Inferior parietal cortex (tissue), 1 donor: ENCODE measurements at regions not wholly inside any gene's neighbourhood (a gene's known extent, or its start where the extent isn't known, plus 50 kb on each side); places are given as distances from the start of the nearest gene placed in this dataset.

Source experiments
- DNase-seq: peaks from one replicate; pipeline ENCODE4 v3.0.0-alpha.2; 2016; ENCODE audit errors: extremely low spot score

DNA sequence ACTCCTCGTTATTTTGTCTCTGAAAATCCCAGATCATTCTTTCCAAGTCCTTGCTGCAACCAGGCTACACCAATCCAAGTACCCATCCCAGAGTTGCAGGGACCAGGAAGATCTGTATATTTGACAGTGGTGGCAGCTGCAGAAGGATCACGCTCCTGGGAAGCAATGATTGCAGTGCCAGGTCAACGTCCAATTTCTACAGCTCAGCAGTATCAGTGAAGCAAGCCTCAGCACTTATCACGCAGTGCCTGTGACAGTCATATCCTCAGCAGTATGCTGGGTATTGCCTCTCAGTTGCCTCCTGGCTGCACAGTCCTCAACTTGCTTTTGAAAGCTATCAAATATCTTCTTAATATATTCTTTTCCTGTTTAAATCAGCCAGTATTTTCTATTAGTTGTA, 66.7 kb downstream of the BARHL2 start:
- DNase-seq: no peak

DNA sequence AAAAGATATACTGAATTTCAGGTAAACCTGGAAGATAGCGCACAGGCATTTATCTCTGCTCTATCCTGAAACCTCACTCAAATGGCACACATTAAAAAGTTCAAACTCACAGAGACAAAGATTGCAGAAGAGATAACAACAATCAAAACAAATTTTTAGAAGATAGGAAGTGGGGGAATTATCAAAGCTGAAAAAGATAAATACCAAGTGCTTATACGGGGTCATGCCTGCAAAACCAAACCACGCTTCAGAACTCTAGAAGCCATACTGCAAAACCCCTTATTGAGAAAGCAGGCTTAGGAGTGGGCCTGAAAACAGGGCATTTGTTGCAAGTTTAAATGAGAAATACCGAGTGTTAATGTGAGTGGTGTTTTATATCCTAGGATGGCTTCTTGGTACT, 76.8 kb downstream of the BARHL2 start:
- DNase-seq: no peak

DNA sequence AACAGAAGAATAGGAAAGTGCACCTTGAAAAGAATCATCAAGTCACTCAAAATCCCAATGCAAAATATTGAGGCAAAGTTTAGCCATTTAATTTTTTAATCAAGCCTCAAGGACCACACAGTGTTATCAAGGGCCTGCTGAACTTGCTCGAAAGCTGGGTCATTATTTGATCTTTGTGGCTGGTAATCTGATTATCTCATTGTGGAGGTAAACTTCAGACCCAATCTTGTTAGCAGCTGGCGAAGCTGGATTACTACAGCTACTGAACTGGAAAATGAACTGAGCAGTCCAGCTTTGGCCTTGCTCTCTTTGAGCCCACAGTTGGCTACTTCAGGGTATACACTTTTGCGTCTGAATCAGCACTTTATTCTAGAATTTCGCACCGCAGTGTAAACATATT, 94.4 kb downstream of the BARHL2 start:
- DNase-seq: no peak

DNA sequence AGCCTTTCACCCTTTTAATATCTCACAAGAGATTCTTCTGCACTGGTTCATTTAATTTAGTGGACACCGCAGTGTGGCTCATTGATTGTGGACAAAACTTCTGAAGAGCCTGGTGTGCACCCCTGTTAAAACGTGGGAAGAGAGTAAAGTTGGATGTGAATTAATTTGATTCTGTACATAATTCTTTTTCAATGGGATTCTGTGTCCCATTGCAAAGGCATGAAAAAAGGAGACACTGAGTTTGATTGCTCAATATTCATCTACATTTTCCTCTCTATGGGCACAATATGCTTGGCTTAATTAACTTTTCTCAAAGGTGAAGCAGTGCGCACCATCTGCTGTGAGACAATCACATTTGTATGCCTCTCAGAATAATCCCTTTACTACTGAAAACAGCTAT, 95.1 kb downstream of the BARHL2 start:
- DNase-seq: no peak

DNA sequence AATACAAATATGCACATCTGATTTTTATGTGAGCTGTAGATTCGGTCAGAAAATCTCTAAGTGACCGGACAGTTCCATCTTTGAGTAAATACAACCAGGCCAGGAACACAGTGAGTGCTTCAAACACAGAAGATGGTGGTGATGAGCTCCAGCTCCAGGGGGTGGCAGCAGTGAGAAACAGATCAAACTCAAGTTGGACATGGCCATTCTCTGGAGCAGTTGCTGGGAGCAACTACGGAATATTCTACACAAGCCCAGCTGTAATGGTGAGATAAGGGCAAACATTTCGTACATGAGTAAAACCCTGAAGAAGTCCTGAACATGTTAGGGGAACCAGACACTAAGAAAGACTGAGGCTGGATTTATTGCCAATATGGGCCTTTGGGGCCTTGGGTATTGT, 100.7 kb downstream of the BARHL2 start:
- DNase-seq: no peak

DNA sequence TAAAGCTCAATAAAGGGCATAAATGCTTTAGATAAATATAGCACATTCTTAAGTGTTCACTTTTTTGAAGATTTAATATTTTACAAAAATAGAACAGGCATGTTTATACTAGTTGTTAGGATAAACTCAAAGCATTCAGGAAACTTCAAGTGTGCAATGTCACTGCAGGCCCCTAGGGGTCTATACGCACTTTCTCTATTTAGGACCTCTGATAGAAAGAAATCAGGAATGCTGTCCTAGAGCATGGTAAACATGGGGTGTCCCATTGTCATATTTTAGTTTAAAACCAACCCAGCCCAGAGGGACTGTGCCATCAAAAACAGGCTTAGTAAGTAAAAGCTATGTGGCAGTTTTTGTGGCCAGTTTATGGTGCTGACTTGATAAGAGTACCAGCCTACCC, 102.2 kb downstream of the BARHL2 start:
- DNase-seq: no peak

DNA sequence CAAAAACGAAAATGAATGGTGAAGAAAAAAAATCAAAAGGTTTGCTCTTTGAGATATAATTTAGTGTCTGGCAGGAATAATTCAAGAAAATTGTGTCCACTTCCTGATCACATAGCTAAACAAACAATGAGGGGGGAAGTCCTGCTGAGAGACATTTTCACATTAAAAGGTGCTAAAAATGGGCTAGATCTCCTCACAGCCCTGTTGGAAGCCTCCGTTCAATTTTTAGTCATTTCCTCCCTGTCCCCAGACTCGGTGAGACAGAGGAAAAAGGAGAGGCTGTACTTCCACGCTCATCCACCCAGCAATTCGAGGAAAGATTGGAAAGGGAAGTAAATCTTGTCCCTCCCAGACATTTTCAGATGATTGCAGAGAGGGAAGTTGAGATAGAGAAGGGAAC, 103.7 kb downstream of the BARHL2 start:
- DNase-seq: no peak

DNA sequence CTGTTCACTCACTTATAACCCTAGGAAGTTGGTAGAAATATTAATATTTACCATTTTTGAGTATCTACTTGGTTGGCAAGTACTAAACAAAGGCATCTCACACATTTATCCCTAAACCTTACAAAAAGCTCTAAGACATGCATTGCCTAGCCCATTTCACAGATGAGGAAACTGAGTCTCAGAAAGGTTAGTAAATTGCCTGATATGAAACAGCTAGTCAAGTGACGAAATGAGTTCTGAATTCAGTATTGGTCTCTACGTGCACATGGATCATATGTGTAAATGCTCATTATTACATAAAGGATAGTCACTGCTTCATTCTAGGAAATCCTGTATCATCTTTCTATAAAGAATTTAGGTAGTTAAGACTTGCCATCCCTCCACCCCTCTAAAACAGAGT, 105.1 kb downstream of the BARHL2 start:
- no peak for DNase-seq

DNA sequence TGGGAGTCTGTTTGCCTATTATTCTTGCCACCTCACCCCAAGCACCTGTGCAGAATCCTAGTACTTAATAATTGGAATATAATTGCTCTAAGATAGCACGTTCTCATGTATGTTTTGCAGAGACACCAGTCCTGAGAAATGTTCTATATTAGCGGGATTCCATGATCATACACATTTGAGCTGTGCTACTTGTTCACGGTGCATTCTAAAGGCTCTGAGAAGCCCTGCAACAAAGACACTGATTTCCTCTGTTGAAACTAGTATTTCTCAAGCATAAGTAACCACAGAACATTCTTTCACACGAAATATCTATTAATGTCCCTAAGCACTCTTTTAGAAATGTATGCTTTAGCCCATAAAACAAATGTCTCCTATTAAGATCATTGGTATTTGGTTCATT, 109.4 kb downstream of the BARHL2 start:
- DNase-seq: no peak

DNA sequence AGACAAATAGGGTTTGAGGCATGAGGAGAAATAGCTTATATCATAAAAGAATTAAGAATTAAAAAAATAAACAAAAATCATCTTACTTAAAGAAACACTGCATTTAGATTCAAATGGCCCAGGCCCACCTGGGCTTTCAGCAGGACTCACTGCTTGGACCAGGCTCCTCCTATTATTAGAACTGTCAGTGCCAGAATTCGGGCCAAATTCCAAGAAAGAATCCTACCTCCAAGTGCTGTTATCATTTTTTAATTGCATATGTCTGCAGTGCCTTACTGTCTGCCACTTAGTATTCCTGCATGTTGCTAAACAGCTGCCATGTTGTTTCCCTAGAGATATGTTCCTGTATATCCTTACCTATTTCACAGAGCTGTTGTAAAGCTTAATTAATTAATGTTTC, 112.0 kb downstream of the BARHL2 start:
- no peak for DNase-seq

DNA sequence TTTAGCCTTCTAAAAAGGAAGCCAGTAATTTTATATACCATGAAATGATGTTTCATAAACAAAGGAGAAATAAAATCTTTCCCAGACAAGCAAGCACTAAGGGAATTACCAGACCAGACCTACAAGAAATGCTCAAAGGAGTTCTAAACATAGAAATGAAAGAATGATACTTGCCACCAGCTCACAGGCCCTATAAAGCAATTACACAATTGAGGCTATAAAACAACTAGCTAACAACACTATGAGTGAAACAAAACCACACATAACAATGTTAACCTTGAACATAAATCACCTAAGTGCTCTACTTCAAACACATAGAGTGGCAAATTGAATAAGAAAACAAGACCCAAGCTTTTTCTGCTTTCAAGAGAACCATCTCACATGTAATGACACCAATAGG, 123.8 kb downstream of the BARHL2 start:
- no peak for DNase-seq

DNA sequence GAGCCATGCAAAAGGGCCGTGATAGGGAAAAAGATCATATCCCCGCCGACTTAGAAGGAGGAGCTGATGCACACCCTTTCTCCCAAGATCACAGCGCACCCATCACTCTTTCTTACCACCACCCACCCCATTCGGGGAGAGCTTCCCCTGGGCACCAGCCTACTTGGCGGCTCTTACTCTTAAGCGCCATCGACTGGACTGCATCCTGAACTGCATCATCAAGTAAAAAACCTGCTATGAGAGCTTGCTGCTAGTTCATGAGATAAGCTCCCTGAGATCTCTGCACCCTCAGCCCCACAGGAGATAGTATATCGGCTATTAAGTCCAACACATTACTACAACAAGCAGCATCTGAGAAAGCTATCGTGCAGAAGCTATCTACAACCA, 125.1 kb downstream of the BARHL2 start:
- no peak for DNase-seq

DNA sequence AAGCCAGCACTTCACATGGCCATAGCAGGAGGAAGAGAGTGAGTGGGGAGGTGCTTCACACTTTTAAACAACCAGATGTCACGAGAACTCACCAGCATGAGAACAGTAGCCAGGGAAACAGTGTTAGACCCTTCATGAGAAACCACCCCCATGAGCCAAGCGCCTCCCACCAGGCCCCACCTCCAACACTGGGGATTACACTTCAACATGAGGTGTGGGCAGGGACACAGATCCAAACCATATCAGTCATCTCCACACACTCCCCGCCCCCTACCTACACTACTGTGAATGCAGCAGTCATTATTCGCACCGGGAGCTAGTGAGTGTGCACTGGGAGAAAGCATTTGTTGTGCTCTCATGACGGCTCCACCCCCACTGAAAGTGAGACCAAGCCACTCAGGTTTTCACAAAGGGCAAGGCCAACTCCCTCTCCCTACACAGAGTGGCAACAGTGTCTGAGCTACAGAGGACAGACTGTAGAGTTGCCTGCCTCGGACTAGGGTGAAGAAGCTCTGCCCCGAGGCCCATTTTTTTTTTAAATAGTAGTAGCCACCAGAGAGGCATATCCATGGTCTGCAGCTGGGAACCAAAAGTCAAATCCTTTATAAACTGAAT, 125.6 kb downstream of the BARHL2 start:
- no peak for DNase-seq

DNA sequence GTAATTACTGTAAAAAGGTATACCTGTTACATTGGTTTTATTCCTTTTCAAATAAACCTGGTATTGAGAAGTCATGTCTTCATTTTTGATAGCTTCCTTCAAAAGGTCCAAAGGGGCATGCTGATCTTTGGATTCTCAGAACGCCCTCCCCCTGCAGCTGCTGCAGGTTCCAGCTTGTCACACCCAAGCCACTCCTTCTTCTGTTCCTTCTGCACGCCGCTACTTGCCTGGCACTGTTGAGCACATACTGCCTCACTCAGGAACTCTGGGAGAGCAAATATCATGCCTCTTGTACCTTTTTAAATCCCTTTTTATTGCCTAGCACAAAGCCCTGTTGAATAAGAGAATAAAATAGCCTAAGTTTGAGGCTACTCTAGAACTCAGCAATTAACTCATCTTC, 136.9 kb downstream of the BARHL2 start:
- no peak for DNase-seq

DNA sequence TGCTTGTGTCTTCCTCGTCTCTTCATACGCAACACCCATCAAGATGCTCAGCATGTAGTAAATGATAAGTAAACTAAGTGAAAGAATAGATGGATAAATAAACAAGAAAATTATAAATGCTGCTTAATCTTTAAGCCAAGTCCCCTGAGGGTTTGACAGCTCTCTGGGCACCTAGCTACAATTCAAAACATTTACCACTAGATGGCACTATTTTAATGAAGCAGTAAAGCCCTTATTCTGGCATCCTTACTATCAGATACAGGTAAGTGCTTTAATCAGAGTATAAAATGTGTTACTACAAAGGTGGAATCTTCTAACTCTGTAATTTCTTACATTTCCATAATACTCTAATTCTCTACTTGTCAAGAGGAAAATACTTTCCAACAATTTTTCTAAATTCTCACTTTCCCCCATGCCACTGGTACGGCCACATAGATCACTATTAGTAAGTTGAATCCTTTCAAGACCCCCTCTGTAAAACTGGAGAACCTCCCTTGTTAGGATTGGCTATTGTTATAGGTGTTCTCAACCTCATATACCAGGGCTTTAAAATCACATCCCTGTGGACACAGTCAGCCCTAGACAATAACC, 137.8 kb downstream of the BARHL2 start:
- peak; percentile 72 for DNase-seq

DNA sequence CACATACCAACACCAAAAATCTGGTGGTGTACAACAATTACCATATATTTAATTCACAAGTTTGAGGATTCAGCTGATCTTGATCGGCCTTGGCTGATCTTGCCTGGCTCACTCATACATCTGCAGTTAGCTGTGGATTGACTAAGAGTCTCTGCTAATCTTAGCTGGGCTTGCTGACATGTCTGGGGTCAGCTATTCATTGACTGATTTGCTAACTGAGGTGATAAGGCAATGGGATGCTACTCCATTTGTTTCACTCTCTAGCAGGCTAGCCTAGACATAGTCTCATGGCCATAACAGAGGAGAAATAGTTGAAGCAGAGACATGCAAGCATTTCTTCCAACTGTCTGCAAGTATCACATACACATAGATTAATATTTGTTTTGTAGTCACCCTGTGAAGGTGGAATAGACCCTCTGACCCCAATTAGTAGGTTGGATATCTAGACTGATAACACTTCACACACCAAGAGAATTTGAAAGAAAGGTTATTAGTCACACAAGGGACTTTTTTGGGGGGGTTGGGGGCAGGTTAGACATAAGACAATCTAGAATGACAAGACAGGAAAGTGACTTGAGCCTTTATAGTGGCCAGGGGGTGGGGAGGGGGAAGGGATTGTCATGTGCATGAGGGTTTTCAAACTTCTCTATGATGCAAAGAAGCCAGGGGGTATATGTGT, 142.3 kb downstream of the BARHL2 start:
- no peak for DNase-seq

DNA sequence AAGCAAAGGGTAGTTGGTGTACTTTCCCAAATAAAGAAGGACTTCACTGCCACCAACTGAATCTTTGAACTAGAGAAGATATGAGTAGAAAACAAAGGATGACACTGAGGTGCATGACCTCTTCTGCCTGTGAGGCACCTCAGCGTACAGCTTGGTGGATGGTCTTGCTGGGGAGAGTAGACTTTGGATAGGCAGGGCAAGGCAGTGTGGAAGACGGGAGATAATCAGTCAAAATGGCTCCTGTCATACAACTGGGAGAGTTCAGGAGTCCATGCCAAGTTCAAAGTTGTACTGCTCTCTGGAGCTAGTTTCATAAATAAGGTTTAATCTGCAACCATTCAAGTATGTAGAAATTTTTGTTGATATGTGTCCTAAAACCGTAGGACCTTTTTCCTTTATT, 143.4 kb downstream of the BARHL2 start:
- no peak for DNase-seq

DNA sequence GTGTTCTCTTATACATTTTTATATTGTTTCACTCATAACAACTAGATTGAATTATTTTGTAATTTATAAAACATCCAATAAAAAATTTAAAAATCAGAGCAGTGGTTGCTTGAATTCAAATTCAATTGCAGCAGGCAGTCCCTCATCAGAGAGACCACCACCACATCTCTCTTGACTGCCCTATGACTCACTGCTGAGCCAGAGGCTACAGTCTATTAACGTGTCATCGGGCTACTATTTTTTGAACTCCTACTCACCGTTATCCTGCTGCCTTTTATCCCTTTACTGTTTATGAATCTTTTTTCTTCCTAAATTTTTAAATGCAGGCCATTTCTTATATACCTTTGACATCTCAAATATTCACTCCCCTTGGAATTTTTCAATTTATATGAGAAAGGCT, 144.7 kb downstream of the BARHL2 start:
- DNase-seq: no peak

DNA sequence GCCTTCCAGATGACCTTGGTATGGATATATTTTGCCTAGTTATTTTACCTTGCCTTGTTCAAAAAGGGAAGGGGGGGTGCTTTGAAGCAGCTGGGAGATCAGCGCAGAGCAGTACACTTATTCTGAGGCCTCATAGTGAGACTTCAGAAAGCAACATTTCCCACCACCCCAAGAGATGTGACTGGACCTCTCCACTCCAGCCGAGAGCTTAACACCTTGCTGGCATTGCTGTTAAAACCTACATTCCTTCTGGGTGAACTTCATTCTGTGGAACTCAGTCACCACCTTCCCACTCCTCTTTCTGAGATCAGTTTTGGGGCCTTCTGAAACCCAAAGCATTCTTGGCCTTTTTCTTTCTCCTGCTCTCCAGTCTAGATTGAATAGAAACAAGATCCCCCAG, 148.7 kb downstream of the BARHL2 start:
- no peak for DNase-seq

DNA sequence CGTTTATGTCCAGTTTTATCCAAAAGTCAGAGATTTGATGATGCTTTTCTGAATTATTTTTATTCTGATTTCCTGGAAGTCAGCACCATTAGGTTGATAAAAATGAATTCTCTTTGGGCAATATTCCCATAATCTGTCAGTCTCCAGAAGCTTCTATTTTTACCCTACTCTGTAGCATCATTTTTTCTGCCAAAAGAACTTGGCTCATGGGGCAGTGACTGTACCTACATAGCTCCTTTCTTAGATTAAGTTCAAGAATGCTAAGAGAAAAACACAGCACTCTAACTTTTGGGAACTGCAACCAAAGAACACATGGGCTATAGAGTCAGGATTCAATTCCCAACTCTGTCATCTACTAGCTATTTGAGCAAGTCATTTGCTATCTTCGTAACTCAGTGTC, 152.9 kb downstream of the BARHL2 start:
- DNase-seq: no peak

DNA sequence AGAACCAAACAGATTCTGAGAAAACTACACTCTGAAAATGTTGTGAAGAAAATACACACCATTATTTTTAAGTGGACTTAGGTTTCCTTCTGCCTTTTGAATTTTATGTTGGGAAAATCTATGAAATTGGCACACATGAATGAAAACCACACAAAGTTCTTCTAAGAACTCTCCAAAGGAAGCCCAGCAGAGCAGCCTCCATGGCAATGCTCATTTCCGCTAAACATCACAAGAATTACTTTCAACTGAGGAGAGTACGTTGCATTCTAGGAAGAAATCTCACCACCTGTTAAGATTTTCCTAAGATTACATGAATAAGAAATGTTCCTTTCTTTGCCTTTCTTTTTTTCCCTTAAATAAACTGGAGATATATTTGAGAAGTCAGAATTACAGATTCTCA, 154.2 kb downstream of the BARHL2 start:
- DNase-seq: no peak

DNA sequence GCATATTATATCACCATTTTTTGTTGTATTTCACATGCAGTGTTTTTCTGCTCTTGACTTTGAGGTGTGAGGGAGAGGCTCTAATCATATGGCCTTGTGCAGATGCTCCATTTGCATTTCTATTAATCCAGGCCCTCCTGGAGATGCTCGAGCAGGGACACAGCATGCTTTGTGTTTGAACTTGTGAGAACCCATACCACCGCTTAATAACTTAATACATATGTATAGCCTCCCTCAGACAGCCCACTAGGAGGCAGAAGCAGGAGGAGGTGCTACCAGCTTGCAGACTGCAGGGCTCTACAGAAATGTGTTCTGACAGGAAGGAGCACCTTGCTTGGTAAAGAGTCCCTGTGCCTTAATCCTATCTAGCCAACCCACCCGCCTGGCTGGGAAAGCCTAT, 155.2 kb downstream of the BARHL2 start:
- no peak for DNase-seq

DNA sequence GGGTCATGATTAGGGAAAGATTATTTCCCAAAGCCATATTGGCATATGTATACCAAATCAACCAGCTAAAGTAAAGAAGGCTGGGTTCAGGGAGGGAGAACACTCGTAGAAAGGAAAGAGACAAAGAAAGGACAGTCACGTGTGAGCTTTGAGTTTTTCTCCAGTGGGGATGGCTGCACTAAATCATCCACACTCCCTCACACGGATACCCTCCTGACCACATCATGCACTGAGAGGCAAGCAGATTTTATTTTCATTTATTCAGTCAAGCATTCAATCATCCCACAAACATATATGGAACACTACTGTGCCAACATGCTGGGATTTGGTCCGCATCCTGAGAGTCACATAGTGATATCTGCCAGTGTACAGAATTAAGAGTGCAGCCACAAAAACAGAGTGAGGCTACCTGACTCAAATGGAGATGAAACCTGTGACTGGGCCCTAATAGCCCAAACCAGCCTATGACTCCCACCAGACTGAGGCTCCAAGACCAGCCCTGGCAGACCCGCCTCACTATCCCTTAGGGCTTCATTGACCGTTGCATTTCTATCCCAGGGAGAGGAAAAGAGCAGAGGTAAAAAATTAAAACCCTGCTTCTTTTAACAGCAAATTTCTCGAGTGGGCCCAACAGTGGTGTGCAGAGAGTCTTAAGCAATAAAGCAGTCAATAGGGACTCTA, 155.9 kb downstream of the BARHL2 start:
- DNase-seq: no peak
